ENCODE measurements at regions not wholly inside any gene's neighbourhood (a gene's known extent, or its start where the extent isn't known, plus 50 kb on each side); places are given as distances from the start of the nearest gene placed in this dataset.
"Not testable (repeated sequence)": the region's sequence is repeated elsewhere in the genome, so short reads cannot be mapped to it uniquely, and the experiment has no call there.

DNA sequence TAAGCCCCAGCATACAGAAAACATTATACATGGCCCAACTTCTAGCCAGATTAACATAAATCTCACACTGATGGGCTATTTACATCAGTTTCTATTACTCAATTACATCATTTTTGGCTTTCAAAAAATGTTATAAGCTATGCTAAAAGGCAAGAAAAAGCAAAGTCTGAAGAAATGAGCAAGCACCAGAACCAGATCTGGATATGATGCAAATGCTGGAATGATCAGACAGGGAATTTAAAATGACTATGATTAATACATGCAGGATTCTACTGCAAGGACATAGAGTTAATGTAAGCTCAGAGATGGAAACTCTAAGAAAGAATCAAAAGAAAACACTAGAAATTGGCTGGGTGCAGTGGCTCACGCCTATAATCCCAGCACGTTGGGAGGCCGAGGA lies 106.6 kb downstream of the BDH1 start:
- not testable (repeated sequence) for TF ChIP-seq POLR2A (IDR thresholded peaks at IDR 0.05)
- TF ChIP-seq, protein P1, sequence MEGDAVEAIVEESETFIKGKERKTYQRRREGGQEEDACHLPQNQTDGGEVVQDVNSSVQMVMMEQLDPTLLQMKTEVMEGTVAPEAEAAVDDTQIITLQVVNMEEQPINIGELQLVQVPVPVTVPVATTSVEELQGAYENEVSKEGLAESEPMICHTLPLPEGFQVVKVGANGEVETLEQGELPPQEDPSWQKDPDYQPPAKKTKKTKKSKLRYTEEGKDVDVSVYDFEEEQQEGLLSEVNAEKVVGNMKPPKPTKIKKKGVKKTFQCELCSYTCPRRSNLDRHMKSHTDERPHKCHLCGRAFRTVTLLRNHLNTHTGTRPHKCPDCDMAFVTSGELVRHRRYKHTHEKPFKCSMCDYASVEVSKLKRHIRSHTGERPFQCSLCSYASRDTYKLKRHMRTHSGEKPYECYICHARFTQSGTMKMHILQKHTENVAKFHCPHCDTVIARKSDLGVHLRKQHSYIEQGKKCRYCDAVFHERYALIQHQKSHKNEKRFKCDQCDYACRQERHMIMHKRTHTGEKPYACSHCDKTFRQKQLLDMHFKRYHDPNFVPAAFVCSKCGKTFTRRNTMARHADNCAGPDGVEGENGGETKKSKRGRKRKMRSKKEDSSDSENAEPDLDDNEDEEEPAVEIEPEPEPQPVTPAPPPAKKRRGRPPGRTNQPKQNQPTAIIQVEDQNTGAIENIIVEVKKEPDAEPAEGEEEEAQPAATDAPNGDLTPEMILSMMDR (IDR thresholded peaks at IDR 0.05) = not testable (repeated sequence)
